PC-9 (cell line): ENCODE measurements at regions not wholly inside any gene's neighbourhood (a gene's known extent, or its start where the extent isn't known, plus 50 kb on each side); places are given as distances from the start of the nearest gene placed in this dataset.

Source experiments
- CTCF ChIP-seq: fragments of 200-600 bp; sonication (generic); conservative IDR thresholded peaks from 2 replicates; pipeline ENCODE4 v1.6.1; 2017; ENCODE audit warnings: mixed run types, antibody characterized with exemption, mild to moderate bottlenecking, moderate library complexity
- EZH2 ChIP-seq: fragments of 200-600 bp; sonication (generic); IDR thresholded peaks from 2 replicates; pipeline ENCODE4 v1.8.0; 2017; ENCODE audit warnings: antibody characterized with exemption, low read depth

DNA sequence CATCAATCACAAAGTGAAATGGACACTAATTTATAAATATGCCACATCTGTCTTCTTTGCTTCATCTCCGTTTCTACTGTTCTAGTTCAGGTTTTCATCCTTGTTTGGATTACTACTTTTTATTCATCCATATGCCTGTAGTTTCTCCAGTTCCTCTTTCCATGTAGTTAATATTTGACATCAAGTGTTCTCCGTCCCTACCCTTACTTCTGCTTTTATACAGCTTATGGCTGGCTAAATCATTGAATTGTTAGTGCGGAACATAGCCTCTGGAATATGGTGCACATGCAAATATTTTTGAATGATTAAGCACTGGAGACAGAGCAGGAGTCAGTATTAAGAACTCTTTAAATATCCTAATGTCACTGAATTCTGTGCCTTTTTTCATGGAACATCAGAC, 230.0 kb upstream of the PPP1R3A start:
- TF ChIP-seq CTCF = no peak
- no peak for TF ChIP-seq EZH2
